GM18498 (cell line): ENCODE measurements at regions not wholly inside any gene's neighbourhood (a gene's known extent, or its start where the extent isn't known, plus 50 kb on each side); places are given as distances from the start of the nearest gene placed in this dataset.

Source experiments
- ATAC-seq: cut with Tn5 transposase; IDR thresholded peaks from one replicate; pipeline ENCODE4 v1.9.1; 2021; ENCODE audit warnings: mild to moderate bottlenecking, moderate library complexity; ENCODE audit not compliant: unreplicated experiment

GRCh38 chr16:86052115-86052670 is 153.2 kb downstream of the IRF8 start:
- ATAC-seq = no peak

- ATAC-seq = no peak
Measured at GRCh38 chr16:86052926-86053325, 154.0 kb downstream of the IRF8 start.

GRCh38 chr16:86059253-86060171 is 160.6 kb downstream of the IRF8 start:
- no peak for ATAC-seq

GRCh38 chr16:86060381-86061317 is 161.7 kb downstream of the IRF8 start:
- no peak for ATAC-seq

- no peak for ATAC-seq
Measured at GRCh38 chr16:86061318-86061695, 162.3 kb downstream of the IRF8 start.

GRCh38 chr16:86061721-86062120 is 162.8 kb downstream of the IRF8 start:
- ATAC-seq = no peak

GRCh38 chr16:86062271-86062965 is 163.5 kb downstream of the IRF8 start:
- no peak for ATAC-seq

GRCh38 chr16:86063760-86064405 is 164.9 kb downstream of the IRF8 start:
- ATAC-seq = no peak

- no peak for ATAC-seq
Measured at GRCh38 chr16:86064431-86065250, 165.7 kb downstream of the IRF8 start.

GRCh38 chr16:86065711-86066110 is 166.7 kb downstream of the IRF8 start:
- no peak for ATAC-seq

GRCh38 chr16:86066811-86067210 is 167.8 kb downstream of the IRF8 start:
- no peak for ATAC-seq

GRCh38 chr16:86067516-86067915 is 168.6 kb downstream of the IRF8 start:
- ATAC-seq = no peak

GRCh38 chr16:86067936-86068335 is 169.0 kb downstream of the IRF8 start:
- no peak for ATAC-seq

- no peak for ATAC-seq
Measured at GRCh38 chr16:86068722-86069121, 169.8 kb downstream of the IRF8 start.

- no peak for ATAC-seq
Measured at GRCh38 chr16:86069736-86070298, 170.9 kb downstream of the IRF8 start.

GRCh38 chr16:86070484-86070883 is 171.5 kb downstream of the IRF8 start:
- ATAC-seq = no peak

GRCh38 chr16:86070971-86071370 is 172.0 kb downstream of the IRF8 start:
- no peak for ATAC-seq

- no peak for ATAC-seq
Measured at GRCh38 chr16:86071611-86072240, 172.8 kb downstream of the IRF8 start.
